HepG2 (cell line): ENCODE measurements at regions not wholly inside any gene's neighbourhood (a gene's known extent, or its start where the extent isn't known, plus 50 kb on each side); places are given as distances from the start of the nearest gene placed in this dataset.

Source experiments
- BORCS8-MEF2B ChIP-seq: sonication (generic); formaldehyde crosslinking; IDR thresholded peaks from 2 replicates; pipeline ENCODE4 v1.8.0; 2022; ENCODE audit warnings: mild to moderate bottlenecking, missing genetic modification reagents
- EP300 ChIP-seq, 3 experiments: sonication (generic) in 1 of 3; formaldehyde crosslinking in 1 of 3; IDR thresholded peaks; 2 replicates each; pipeline versions ENCODE4 v1.5.1 to v1.6.1; 2011 to 2020; ENCODE audit warnings: low read depth in 2 of 3, low read length in 2 of 3, borderline replicate concordance in 1 of 3, improper control_type of control experiment in 1 of 3, mild to moderate bottlenecking in 1 of 3, missing genetic modification reagents in 1 of 3, moderate library complexity in 1 of 3
- MAFF ChIP-seq: IDR thresholded peaks from 2 replicates; pipeline ENCODE4 v1.6.1; 2011; ENCODE audit warnings: low read depth, low read length, improper control_type of control experiment
- RBFOX2 ChIP-seq: fragments of 200-400 bp; formaldehyde crosslinking; IDR thresholded peaks from 2 replicates; pipeline ENCODE4 v1.6.1; 2017; ENCODE audit warnings: low read depth, mild to moderate bottlenecking, low read length
- ZKSCAN8 ChIP-seq: IDR thresholded peaks from 2 replicates; pipeline ENCODE4 v1.6.1; 2016; ENCODE audit warnings: borderline replicate concordance, missing genetic modification reagents, missing compliant biosample characterization
- ZNF414 ChIP-seq: sonication (generic); formaldehyde crosslinking; IDR thresholded peaks from 2 replicates; pipeline ENCODE4 v1.5.0; 2020; ENCODE audit warnings: missing genetic modification reagents
- TF ChIP-seq, protein P1 (sequence below): sonication (generic); formaldehyde crosslinking; IDR thresholded peaks from 2 replicates; pipeline ENCODE4 v1.5.0; 2020; ENCODE audit warnings: mild to moderate bottlenecking, missing genetic modification reagents, moderate library complexity

GRCh38 chr3:110254591-110254990 lies 817.0 kb upstream of the NECTIN3 start:
- TF ChIP-seq ZKSCAN8 (CRISPR knock-in tag) (no peak), ZNF414 (CRISPR knock-in tag) (no peak), BORCS8-MEF2B (CRISPR knock-in tag) (no peak), MAFF (no peak), RBFOX2 (no peak), EP300 (IDR thresholded peaks at IDR 0.05; ENCODE audit: low read depth in 2 of 2, low read length in 2 of 2) (no peak), EP300 (CRISPR knock-in tag; IDR thresholded peaks at IDR 0.05; ENCODE audit: borderline replicate concordance) (no peak)
- TF ChIP-seq, protein P1, sequence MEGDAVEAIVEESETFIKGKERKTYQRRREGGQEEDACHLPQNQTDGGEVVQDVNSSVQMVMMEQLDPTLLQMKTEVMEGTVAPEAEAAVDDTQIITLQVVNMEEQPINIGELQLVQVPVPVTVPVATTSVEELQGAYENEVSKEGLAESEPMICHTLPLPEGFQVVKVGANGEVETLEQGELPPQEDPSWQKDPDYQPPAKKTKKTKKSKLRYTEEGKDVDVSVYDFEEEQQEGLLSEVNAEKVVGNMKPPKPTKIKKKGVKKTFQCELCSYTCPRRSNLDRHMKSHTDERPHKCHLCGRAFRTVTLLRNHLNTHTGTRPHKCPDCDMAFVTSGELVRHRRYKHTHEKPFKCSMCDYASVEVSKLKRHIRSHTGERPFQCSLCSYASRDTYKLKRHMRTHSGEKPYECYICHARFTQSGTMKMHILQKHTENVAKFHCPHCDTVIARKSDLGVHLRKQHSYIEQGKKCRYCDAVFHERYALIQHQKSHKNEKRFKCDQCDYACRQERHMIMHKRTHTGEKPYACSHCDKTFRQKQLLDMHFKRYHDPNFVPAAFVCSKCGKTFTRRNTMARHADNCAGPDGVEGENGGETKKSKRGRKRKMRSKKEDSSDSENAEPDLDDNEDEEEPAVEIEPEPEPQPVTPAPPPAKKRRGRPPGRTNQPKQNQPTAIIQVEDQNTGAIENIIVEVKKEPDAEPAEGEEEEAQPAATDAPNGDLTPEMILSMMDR (CRISPR knock-in tag): no peak
